ENCODE measurements at regions not wholly inside any gene's neighbourhood (a gene's known extent, or its start where the extent isn't known, plus 50 kb on each side); places are given as distances from the start of the nearest gene placed in this dataset.

- no peak for TF ChIP-seq CTCF (IDR thresholded peaks at IDR 0.05)
- TF ChIP-seq CHD2 (IDR thresholded peaks at IDR 0.05; ENCODE audit: low read length, partially characterized antibody), result no peak
- TF ChIP-seq ESRRA (IDR thresholded peaks at IDR 0.05; ENCODE audit: borderline replicate concordance, low read length), result no peak
- TF ChIP-seq MYC (IDR thresholded peaks at IDR 0.05; ENCODE audit: borderline replicate concordance, low read length), result no peak
- TF ChIP-seq EHMT2 (IDR thresholded peaks at IDR 0.05; ENCODE audit: low read depth), result no peak
- TF ChIP-seq, protein P1, sequence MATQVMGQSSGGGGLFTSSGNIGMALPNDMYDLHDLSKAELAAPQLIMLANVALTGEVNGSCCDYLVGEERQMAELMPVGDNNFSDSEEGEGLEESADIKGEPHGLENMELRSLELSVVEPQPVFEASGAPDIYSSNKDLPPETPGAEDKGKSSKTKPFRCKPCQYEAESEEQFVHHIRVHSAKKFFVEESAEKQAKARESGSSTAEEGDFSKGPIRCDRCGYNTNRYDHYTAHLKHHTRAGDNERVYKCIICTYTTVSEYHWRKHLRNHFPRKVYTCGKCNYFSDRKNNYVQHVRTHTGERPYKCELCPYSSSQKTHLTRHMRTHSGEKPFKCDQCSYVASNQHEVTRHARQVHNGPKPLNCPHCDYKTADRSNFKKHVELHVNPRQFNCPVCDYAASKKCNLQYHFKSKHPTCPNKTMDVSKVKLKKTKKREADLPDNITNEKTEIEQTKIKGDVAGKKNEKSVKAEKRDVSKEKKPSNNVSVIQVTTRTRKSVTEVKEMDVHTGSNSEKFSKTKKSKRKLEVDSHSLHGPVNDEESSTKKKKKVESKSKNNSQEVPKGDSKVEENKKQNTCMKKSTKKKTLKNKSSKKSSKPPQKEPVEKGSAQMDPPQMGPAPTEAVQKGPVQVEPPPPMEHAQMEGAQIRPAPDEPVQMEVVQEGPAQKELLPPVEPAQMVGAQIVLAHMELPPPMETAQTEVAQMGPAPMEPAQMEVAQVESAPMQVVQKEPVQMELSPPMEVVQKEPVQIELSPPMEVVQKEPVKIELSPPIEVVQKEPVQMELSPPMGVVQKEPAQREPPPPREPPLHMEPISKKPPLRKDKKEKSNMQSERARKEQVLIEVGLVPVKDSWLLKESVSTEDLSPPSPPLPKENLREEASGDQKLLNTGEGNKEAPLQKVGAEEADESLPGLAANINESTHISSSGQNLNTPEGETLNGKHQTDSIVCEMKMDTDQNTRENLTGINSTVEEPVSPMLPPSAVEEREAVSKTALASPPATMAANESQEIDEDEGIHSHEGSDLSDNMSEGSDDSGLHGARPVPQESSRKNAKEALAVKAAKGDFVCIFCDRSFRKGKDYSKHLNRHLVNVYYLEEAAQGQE (IDR thresholded peaks at IDR 0.05), result no peak
- no peak for TF ChIP-seq RAD21 (conservative IDR thresholded peaks at IDR 0.05 in 1 of 2, IDR thresholded peaks at IDR 0.05 in 1 of 2)
- TF ChIP-seq EP300 (IDR thresholded peaks at IDR 0.05), result no peak
- no peak for TF ChIP-seq POLR2A (IDR thresholded peaks at IDR 0.05; ENCODE audit: low read length)
- TF ChIP-seq HOXA7 (CRISPR knock-in tag; IDR thresholded peaks at IDR 0.05), result no peak
- no peak for TF ChIP-seq NR3C1 (IDR thresholded peaks at IDR 0.05)
These were observed 52.9 kb upstream of the MLN start for GRCh38 chr6:33856655-33857054.

All from A549 (cell line).